Spleen (tissue), 11 donors: ENCODE measurements at regions not wholly inside any gene's neighbourhood (a gene's known extent, or its start where the extent isn't known, plus 50 kb on each side); places are given as distances from the start of the nearest gene placed in this dataset.

Experiments used
- DNase-seq: peaks from one replicate; pipeline ENCODE4 v3.0.0-alpha.2; 2020
- H3K27ac ChIP-seq, 8 donors: fragments of 200-600 bp; sonication (generic) in 7 of 8; 1 replicate in 4 of 8; 2 replicates in 4 of 8; pipeline versions ENCODE4 v1.5.0 to v1.8.0; 2016 to 2021; ENCODE audit warnings: inconsistent platforms in 4 of 8, mild to moderate bottlenecking in 4 of 8, moderate library complexity in 1 of 8
- H3K27me3 ChIP-seq, 7 donors: fragments of 200-600 bp; sonication (generic) in 6 of 7; replicated peaks in 1 of 7; 1 replicate in 4 of 7; 2 replicates in 3 of 7; pipeline versions ENCODE4 v1.5.0 to v1.8.0; 2016 to 2021; ENCODE audit warnings: inconsistent platforms in 3 of 7, mild to moderate bottlenecking in 1 of 7
- H3K36me3 ChIP-seq, 6 donors: fragments of 200-600 bp; sonication (generic) in 5 of 6; 1 replicate in 4 of 6; 2 replicates in 2 of 6; pipeline versions ENCODE4 v1.5.0 to v1.8.0; 2016 to 2021; ENCODE audit warnings: inconsistent platforms in 2 of 6
- H3K4me1 ChIP-seq, 6 donors: fragments of 200-600 bp; sonication (generic) in 5 of 6; 1 replicate in 3 of 6; 2 replicates in 3 of 6; pipeline versions ENCODE4 v1.5.0 to v1.8.0; 2016 to 2021; ENCODE audit warnings: inconsistent platforms in 3 of 6
- H3K4me3 ChIP-seq, 8 donors: fragments of 200-600 bp; sonication (generic) in 7 of 8; 1 replicate in 4 of 8; 2 replicates in 4 of 8; pipeline versions ENCODE4 v1.5.0 to v1.8.0; 2016 to 2021; ENCODE audit warnings: inconsistent platforms in 4 of 8, mild to moderate bottlenecking in 4 of 8, moderate library complexity in 2 of 8
- H3K9me3 ChIP-seq, 8 donors: fragments of 200-600 bp; sonication (generic) in 7 of 8; 1 replicate in 4 of 8; 2 replicates in 4 of 8; pipeline versions ENCODE4 v1.5.0 to v1.8.0; 2016 to 2021; ENCODE audit warnings: inconsistent platforms in 4 of 8
- POLR2A ChIP-seq, 3 donors: fragments of 450-650 bp; IDR thresholded peaks; one replicate each; pipeline ENCODE4 v1.5.1; 2017; ENCODE audit warnings: antibody characterized with exemption in 3 of 3, mild to moderate bottlenecking in 1 of 3
- POLR2AphosphoS5 ChIP-seq, 3 donors: sonication (generic); formaldehyde crosslinking; IDR thresholded peaks; one replicate each; pipeline ENCODE4 v1.5.1; 2017; ENCODE audit warnings: antibody characterized with exemption in 3 of 3
- WGBS, 5 donors: extraction: QIAGEN DNeasy Blood & Tissue Kit in 3 of 5; methylation state at CpG; one replicate each; pipeline versions ENCODE4 v1.1.5 to v1.1.7; 2013 to 2018; 5-methylcytosine and 5-hydroxymethylcytosine counted together
- intact Hi-C: fragments of 100-400 bp; cut with DNase I; formaldehyde crosslinking; loops from one replicate; pipeline ENCODE4 v1.15.0; 2023; ENCODE audit warnings: low total_unique reads
- TF ChIP-seq, protein P1 (sequence below), 11 experiments: fragments of 200-600 bp in 7 of 11; fragments of 450-650 bp in 4 of 11; sonication (generic) in 4 of 11; IDR thresholded peaks in 8 of 11; conservative IDR thresholded peaks in 3 of 11; 1 replicate in 7 of 11; 2 replicates in 4 of 11; pipeline versions ENCODE4 v1.4.0 to v1.8.0; 2016 to 2021; ENCODE audit warnings: antibody characterized with exemption in 11 of 11, inconsistent platforms in 4 of 11, mild to moderate bottlenecking in 1 of 11
- donor health status: healthy with polysubstance abuse.
- donor health status: DM: no; HTN: no; CAD: no; lungs with moderate emphysema.
- donor health status: DM: no; HTN: no; CAD: no.
- donor health status: Bipolar disorder and iron deficiency.
- donor health status: healthy.
- donor health status: DM: no; HTN: no; CAD: no.
- donor health status: DM: yes; HTN: yes; CAD: no.

DNA sequence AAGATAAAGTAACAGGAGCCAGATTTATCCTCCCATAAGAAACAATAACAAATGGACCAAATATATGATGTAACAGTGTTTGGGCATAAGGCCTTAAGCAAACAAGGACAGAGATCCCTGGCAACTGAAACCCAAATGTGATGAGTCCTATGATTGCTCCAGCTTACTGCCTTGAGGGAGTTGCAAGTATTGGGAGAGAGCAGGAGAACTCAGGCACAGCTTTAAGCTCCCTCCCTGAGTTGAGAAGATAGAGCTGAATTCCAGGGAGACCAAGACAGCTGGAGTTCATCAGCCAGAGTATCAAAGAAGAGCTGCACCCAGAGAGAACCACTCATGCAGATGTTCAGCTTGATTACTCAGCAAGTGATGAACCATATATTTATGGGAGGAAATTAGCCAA is 814.5 kb upstream of the RAB6C start:
- Histone ChIP-seq H3K4me3 (no peak overlapping the region), H3K27ac (no peak overlapping the region), H3K36me3 (no peaks in the 10 kb centered on the region), H3K4me1 (peaks cover 0 to 5% (median 0%) of the 10 kb centered on the region in 6 donors), H3K27me3 (no peaks in the 10 kb centered on the region), H3K9me3 (no peaks in the 10 kb centered on the region)
- TF ChIP-seq POLR2A (IDR thresholded peaks at IDR 0.05) (no peak), POLR2AphosphoS5 (IDR thresholded peaks at IDR 0.05) (no peak)
- TF ChIP-seq, protein P1, sequence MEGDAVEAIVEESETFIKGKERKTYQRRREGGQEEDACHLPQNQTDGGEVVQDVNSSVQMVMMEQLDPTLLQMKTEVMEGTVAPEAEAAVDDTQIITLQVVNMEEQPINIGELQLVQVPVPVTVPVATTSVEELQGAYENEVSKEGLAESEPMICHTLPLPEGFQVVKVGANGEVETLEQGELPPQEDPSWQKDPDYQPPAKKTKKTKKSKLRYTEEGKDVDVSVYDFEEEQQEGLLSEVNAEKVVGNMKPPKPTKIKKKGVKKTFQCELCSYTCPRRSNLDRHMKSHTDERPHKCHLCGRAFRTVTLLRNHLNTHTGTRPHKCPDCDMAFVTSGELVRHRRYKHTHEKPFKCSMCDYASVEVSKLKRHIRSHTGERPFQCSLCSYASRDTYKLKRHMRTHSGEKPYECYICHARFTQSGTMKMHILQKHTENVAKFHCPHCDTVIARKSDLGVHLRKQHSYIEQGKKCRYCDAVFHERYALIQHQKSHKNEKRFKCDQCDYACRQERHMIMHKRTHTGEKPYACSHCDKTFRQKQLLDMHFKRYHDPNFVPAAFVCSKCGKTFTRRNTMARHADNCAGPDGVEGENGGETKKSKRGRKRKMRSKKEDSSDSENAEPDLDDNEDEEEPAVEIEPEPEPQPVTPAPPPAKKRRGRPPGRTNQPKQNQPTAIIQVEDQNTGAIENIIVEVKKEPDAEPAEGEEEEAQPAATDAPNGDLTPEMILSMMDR (IDR thresholded peaks at IDR 0.05 in 8 of 11, conservative IDR thresholded peaks at IDR 0.05 in 3 of 11): no peak
- intact Hi-C loops: no loop called here
- no peak for DNase-seq

DNA sequence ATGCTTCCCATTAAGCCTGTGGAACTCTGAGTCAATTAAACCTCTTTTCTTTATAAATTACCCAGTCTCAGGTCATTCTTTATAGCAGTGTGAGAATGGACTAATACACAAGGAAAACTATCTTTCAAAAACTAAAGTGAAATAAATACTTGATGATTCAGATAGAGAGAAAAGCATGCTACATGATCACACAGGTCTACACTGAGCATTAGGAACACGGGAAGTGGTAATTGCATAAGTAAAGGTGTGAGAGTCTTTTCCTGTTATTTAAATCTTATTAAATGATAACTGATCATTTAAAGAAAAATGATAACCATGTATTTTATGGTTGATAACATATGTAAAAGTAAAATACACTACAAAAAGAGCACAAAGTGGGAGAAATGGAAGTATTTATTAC is 812.0 kb upstream of the RAB6C start:
- WGBS, 5 donors: 69 to 88% (median 75%) methylated on average over 1 of the region's 1 CpG
- intact Hi-C loops: no loop called here
- Histone ChIP-seq H3K4me1 (no peaks in the 10 kb centered on the region), H3K36me3 (no peaks in the 10 kb centered on the region), H3K9me3 (no peaks in the 10 kb centered on the region), H3K4me3 (no peak overlapping the region), H3K27me3 (no peaks in the 10 kb centered on the region), H3K27ac (no peak overlapping the region)
- no peak for DNase-seq
- TF ChIP-seq POLR2A (IDR thresholded peaks at IDR 0.05) (no peak), POLR2AphosphoS5 (IDR thresholded peaks at IDR 0.05) (no peak)
- TF ChIP-seq, protein P1 (IDR thresholded peaks at IDR 0.05 in 8 of 11, conservative IDR thresholded peaks at IDR 0.05 in 3 of 11): no peak

DNA sequence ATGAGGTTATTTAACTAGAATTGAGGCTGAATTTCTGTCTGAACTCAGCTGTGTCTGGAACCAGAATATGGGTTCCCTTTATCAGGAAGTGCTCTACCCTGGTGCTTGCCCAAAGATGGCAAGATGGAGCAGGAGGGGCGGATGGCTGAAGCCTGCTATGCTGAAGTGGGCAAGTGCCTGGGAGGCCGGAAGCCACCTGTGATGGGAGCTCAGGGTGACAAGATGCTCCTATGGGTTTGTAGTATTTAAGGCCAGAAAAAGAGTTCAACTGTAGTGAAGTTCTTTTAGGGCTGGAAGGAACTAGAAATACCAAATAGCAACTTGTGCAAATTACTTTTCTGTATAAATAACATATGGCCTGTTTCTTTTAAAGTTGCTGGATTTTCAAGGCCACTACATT is 808.9 kb upstream of the RAB6C start:
- no peak for TF ChIP-seq POLR2AphosphoS5 (IDR thresholded peaks at IDR 0.05)
- TF ChIP-seq, protein P1 (IDR thresholded peaks at IDR 0.05 in 8 of 11, conservative IDR thresholded peaks at IDR 0.05 in 3 of 11): no peak
- TF ChIP-seq POLR2A (IDR thresholded peaks at IDR 0.05): no peak
- intact Hi-C loops: no loop called here
- Histone ChIP-seq H3K9me3 (peaks cover 0 to 8% (median 0%) of the 10 kb centered on the region in 8 donors), H3K4me1 (no peaks in the 10 kb centered on the region), H3K27ac (no peak overlapping the region), H3K27me3 (no peaks in the 10 kb centered on the region), H3K4me3 (no peak overlapping the region), H3K36me3 (no peaks in the 10 kb centered on the region)
- 89 to 95% (median 94%) methylated on average over 2 of the region's 2 CpGs for WGBS, 5 donors
- no peak for DNase-seq

DNA sequence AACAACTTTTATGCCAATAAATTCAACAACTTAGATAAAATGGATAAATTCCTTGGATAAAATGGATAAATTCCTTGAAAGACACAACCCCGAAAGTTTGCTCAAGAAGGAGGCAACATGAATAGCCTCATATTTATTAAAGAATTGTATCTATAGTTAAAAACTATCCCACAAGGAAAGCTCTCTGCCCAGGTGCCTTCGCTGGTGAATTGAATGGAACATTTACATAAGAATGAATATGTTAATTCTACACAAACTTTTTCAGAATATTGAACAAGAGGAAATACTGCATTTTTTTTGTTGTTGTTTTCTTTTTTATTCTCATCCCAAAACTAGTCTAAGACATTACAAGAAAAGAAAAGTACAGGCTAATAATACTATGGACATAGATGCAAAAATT is 805.3 kb upstream of the RAB6C start:
- Histone ChIP-seq H3K4me1 (no peaks in the 10 kb centered on the region), H3K36me3 (no peaks in the 10 kb centered on the region), H3K9me3 (peaks cover 0 to 8% (median 0%) of the 10 kb centered on the region in 8 donors), H3K27ac (no peak overlapping the region), H3K4me3 (no peak overlapping the region), H3K27me3 (no peaks in the 10 kb centered on the region)
- 73 to 88% (median 78%) methylated on average over 2 of the region's 2 CpGs for WGBS, 5 donors
- TF ChIP-seq, protein P1 (IDR thresholded peaks at IDR 0.05 in 8 of 11, conservative IDR thresholded peaks at IDR 0.05 in 3 of 11): no peak
- no peak for TF ChIP-seq POLR2AphosphoS5 (IDR thresholded peaks at IDR 0.05)
- no peak for TF ChIP-seq POLR2A (IDR thresholded peaks at IDR 0.05)
- DNase-seq: no peak
- intact Hi-C loops: no loop called here
